GM21423 (cell line): ENCODE measurements at regions not wholly inside any gene's neighbourhood (a gene's known extent, or its start where the extent isn't known, plus 50 kb on each side); places are given as distances from the start of the nearest gene placed in this dataset.
"Not testable (repeated sequence)": the region's sequence is repeated elsewhere in the genome, so short reads cannot be mapped to it uniquely, and the experiment has no call there.

Source experiments
- ATAC-seq: cut with Tn5 transposase; IDR thresholded peaks from one replicate; pipeline ENCODE4 v1.9.1; 2021; ENCODE audit warnings: mild to moderate bottlenecking, moderate library complexity; ENCODE audit not compliant: unreplicated experiment

DNA sequence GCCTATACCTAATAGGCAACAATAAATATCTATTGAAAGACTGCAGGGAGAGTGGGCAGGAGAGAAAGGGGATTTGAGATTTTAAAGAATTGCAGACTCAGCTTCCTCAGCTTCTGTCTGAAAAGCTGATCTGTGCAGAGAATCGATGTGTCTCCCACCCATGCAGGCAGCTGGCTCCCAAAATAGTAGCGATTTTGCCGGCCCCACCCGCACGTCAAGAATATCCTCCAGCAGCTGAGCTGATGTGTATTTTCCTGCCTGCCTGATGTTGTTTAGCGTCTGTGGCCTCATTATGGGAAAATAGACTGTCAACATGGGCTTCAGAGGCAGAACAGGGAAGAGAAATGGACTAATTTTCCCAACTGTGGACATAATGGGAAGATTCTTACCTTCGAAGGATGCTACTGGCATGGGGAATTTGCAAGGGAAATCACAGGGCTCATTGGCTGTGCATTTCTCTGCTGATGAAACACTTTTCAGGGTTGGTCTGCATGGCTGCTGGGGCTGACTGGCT is 699.8 kb downstream of the PTPRU start:
- ATAC-seq = no peak

DNA sequence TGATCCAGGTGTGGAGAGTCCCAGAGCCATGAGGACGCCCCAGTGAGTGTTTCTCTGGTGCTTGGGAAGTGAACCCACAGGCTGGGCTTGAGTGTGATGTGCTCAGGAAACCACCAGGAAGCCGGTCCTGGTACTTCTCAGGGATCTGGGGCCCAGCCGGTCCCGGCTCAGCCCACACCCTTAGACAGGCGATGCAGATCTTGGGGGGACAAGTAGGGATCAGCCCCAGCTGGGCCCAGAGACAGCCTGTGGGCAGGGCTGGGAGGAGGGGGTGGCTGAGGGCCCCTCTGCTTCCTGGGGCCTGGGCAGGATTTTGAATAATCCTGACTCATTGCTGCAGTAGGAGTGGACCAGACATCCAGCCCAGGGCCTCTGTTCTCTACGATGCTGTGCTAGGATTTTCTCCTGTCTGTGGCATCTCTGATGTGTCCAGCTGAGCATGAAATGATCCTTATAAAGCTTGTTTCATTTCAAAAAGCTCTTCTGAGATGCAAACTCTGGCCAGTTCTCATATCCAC is 698.0 kb downstream of the PTPRU start:
- ATAC-seq = no peak

DNA sequence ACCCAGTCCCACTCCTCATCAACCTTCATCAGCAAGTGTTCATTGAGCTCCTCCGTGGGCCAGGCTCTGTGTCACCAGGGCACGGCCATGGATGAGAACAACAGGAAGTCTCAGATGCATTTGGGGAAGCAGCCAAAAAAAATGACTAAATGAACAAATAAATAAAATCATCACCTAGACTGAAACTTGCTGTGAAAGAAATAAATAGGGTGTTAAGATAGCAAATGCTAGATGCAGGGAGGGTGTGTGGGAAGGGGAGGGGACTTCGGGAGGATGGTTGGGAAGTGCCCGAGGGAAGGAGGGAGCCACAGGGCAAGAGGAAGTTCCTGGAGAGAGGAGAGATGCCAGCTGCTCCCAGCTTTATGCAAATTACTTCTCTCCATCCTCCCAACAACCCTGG is 696.7 kb downstream of the PTPRU start:
- ATAC-seq = no peak

DNA sequence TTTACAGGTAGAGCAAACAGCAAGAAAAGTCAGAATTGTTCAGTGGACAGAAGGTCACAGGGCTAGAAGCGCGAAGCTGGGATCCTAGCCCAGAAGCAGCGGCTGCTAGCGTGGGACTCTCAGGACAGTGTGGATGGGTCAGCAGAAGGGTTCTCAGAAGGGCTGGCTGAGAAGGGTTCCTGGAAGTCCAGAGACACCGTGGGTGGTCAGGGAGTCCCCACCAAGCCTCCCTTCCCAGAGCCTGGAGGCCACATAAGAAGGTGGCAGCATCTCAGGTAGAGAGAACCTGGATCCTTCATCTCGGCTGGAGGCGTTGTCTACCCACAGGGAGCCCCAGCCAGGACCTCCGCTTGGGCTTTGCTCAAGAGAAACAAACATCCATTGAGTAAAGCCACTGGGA is 696.3 kb downstream of the PTPRU start:
- ATAC-seq = no peak

GRCh38 chr1:29931477-29932175 is 695.3 kb downstream of the PTPRU start:
- ATAC-seq = no peak

- ATAC-seq = no peak
Measured at GRCh38 chr1:29925058-29925457, 688.7 kb downstream of the PTPRU start.

DNA sequence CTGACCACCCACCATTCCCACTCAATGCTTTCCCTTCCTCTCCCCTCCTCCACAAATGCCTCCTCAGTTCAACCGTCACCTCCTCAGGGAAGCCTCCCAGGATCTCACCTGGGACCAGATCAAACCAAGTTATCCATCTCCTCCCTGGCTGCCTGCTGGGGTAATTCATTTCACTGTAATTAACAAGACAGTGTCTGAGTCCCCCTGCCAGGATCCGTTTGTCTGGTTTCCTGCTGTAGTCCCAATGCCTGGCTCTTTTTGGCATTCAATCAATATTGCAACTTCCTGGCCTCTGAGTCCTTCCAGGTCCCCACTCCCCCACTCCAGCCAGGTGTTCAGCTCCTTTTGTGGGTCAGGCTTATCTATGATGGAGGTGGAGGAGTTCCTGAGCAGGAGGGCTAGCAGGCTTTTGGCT is 687.7 kb downstream of the PTPRU start:
- no peak for ATAC-seq

- ATAC-seq = no peak
Measured at GRCh38 chr1:29921741-29922140, 685.4 kb downstream of the PTPRU start.

GRCh38 chr1:29920784-29921183 is 684.5 kb downstream of the PTPRU start:
- no peak for ATAC-seq

GRCh38 chr1:29920316-29920715 is 684.0 kb downstream of the PTPRU start:
- ATAC-seq = no peak

DNA sequence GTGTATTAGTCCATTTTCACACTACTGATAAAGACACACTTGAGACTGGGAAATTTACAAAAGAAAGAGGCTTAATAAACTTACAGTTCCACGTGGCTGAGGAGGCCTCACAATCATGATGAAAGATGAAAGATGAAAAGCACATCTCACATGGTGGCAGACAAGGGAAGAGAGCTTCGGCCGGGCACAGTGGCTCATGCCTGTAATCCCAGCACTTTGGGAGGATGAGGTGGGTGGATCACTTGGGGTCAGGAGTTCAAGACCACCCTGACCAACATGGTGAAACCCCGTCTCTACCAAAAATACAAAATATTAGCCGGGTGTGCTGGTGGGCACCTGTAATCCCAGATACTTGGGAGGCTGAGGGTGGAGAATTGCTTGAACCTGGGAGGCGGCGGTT is 682.7 kb downstream of the PTPRU start:
- ATAC-seq = not testable (repeated sequence)

DNA sequence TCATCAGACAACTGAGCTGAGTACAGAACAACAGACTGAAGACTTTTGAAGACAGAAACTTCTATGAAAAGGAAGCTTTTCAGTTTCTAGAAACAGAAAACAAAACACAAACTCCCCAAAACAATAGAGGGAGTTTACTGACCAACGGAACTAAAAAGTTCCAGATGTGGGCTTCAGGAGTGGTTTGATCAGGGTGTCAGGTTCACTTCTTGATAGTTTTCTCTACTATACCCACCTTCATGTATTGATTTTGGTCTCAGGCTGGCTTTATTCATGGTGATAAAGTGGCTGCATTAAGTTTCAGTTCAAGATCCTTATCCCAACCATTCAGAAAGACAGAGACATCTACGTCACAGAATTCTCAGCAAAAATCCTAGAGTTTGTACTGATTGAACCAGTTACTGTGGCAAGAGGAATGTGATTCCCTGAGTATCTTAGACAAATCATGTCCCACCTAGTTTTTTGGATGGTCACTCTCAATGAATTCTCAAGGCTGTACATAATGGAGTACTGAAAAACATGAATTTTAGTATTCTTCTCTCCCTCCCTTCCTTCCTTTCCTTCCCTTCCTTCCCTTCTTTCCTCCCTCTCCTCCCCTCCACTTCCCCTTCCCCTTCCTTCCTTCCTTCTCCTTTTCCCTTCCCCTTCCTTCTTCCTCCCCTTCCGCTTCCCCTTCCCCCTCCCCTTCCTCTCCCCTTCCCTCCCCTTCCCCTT is 680.5 kb downstream of the PTPRU start:
- ATAC-seq = no peak

- ATAC-seq = no peak
Measured at GRCh38 chr1:29914936-29915335, 678.6 kb downstream of the PTPRU start.

GRCh38 chr1:29912425-29912824 is 676.1 kb downstream of the PTPRU start:
- no peak for ATAC-seq

- no peak for ATAC-seq
Measured at GRCh38 chr1:29909962-29910361, 673.6 kb downstream of the PTPRU start.

- ATAC-seq = no peak
Measured at GRCh38 chr1:29907596-29907995, 671.3 kb downstream of the PTPRU start.

GRCh38 chr1:29906927-29907326 is 670.6 kb downstream of the PTPRU start:
- no peak for ATAC-seq

DNA sequence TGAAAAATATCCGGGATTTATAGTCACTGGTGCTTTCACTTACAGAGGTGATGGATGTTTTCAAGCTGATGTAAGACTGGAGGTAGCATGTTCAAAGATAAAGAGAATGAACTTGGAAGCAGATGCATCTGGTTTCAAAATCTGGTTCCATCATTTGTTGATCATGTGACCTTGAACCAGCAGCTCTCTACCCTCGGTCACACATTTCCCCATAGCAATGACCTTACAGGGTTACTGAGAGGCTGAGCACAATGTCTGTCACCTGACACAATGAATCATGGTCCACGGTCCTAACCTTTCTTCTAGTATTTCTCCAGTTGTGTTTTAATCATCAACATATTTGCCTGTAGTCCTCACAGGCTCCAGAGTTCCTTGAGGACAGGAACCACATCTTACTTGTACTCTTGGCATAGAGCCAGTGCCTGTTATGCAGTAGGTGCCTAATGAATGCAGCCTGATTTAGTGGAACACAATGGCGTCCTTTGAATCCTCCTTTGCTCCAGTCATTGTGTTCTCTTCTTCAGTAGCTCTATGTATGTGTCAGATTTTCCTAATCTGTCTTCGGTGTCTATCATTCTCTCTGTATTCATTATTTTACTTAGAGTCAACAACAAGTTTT is 667.3 kb downstream of the PTPRU start:
- no peak for ATAC-seq

GRCh38 chr1:29901624-29902325 is 665.5 kb downstream of the PTPRU start:
- no peak for ATAC-seq

DNA sequence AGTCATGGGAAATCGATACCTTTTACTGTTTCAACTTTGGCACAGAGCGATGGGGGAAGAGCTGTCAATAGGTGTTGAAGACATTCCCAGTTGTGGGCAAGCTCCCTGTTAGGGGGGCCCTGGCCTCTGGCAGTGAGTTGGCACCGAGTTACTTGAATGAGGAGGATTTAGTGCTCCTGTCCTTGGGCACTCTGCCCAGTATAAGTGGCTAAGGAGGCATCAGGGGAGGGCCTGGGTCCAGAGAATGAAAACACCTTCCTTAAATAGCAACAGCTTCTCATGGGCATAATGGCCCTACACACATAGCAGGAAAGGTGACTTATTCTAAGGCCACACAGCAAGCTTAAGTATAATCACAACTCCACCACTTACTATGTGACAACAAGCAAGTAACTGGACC is 664.4 kb downstream of the PTPRU start:
- no peak for ATAC-seq

DNA sequence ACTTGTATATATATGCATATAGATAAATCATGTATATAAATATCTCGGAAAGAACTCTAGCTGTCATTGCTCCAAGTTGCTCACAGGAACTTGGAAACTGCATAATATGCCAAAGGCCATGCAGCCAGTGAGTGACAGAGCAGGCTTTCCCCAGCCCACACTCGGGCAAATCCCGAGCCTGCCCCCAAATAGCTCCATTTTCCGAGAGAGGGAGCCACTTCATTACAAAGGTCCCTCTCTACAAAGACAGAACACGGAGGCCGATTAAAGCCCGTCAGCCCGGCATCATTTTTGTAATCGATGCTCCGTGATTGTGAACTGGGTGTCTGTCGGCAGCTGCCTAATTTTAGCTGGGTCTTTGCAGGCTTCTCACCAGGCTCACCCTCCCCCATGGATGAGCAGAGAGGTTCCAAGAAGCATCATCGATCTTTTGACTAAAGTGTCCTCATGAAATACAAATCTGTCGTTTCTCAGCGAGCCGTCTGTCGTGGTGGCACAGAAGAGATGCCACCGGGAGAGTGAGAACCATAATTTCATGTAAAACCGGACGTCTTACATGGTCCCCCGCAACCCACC is 663.9 kb downstream of the PTPRU start:
- ATAC-seq = no peak
